ENCODE measurements at regions not wholly inside any gene's neighbourhood (a gene's known extent, or its start where the extent isn't known, plus 50 kb on each side); places are given as distances from the start of the nearest gene placed in this dataset.

GRCh38 chr5:88483964-88484672 is 215.5 kb upstream of the TMEM161B start:
- TF ChIP-seq CTCF (IDR thresholded peaks at IDR 0.05; ENCODE audit: low read depth, low read length), result no peak
- no peak overlapping the region for H3K4me3 ChIP-seq (replicated peaks in 1 of 2; ENCODE audit: low read depth in 2 of 2, low read length in 2 of 2)
- DNase-seq (ENCODE audit: low read depth in 2 of 2), result no peak

GRCh38 chr5:88480801-88481499 is 212.3 kb upstream of the TMEM161B start:
- no peak overlapping the region for H3K4me3 ChIP-seq (replicated peaks in 1 of 2; ENCODE audit: low read depth in 2 of 2, low read length in 2 of 2)

GRCh38 chr5:88480245-88480644 is 211.6 kb upstream of the TMEM161B start:
- no peak overlapping the region for H3K4me3 ChIP-seq (replicated peaks in 1 of 2; ENCODE audit: low read depth in 2 of 2, low read length in 2 of 2)
- no peak for TF ChIP-seq CTCF (IDR thresholded peaks at IDR 0.05; ENCODE audit: low read depth, low read length)
- no peak for DNase-seq (ENCODE audit: low read depth in 2 of 2)

More at GRCh38 chr5:88480801-88481499, 212.3 kb upstream of the TMEM161B start:
- TF ChIP-seq CTCF (IDR thresholded peaks at IDR 0.05; ENCODE audit: low read depth, low read length), result no peak
- DNase-seq (ENCODE audit: low read depth in 2 of 2), result peak in 1 of 2 donors; percentile 3

GRCh38 chr5:88474574-88474973 is 205.9 kb upstream of the TMEM161B start:
- H3K4me3 ChIP-seq (replicated peaks in 1 of 2; ENCODE audit: low read depth in 2 of 2, low read length in 2 of 2), result no peak overlapping the region
- DNase-seq (ENCODE audit: low read depth in 2 of 2), result no peak

GRCh38 chr5:88470745-88471144 is 202.1 kb upstream of the TMEM161B start:
- TF ChIP-seq CTCF (IDR thresholded peaks at IDR 0.05; ENCODE audit: low read depth, low read length), result no peak
- no peak overlapping the region for H3K4me3 ChIP-seq (replicated peaks in 1 of 2; ENCODE audit: low read depth in 2 of 2, low read length in 2 of 2)
- DNase-seq (ENCODE audit: low read depth in 2 of 2), result no peak

More at GRCh38 chr5:88474574-88474973, 205.9 kb upstream of the TMEM161B start:
- no peak for TF ChIP-seq CTCF (IDR thresholded peaks at IDR 0.05; ENCODE audit: low read depth, low read length)

GRCh38 chr5:88459971-88460370 is 191.3 kb upstream of the TMEM161B start:
- DNase-seq (ENCODE audit: low read depth in 2 of 2), result no peak
- TF ChIP-seq CTCF (IDR thresholded peaks at IDR 0.05; ENCODE audit: low read depth, low read length), result no peak
- no peak overlapping the region for H3K4me3 ChIP-seq (replicated peaks in 1 of 2; ENCODE audit: low read depth in 2 of 2, low read length in 2 of 2)
